A549 (cell line): ENCODE measurements at regions not wholly inside any gene's neighbourhood (a gene's known extent, or its start where the extent isn't known, plus 50 kb on each side); places are given as distances from the start of the nearest gene placed in this dataset.
A peak's percentile ranks its signal among the peaks of the same experiment; 100 is the strongest.

ENCODE experiments used
- ATAC-seq, 2 experiments: fragments of 200-7000 bp in 1 of 2; fragments of >200 bp in 1 of 2; cut with Nextera tagmentation in 1 of 2; cut with Tn5 transposase in 1 of 2; 3 replicates each; pipeline versions ENCODE4 v1.8.0 to v1.9.1; 2018 to 2020; ENCODE audit warnings: mild to moderate bottlenecking in 1 of 2, moderate library complexity in 1 of 2
- CTCF ChIA-PET: fragments of 300-600 bp; sonication (Branson Sonifier 250); formaldehyde crosslinking; extraction: SDS; loops from one replicate; lab custom pipeline; 2021; ENCODE audit warnings: antibody characterized with exemption, inconsistent platforms; lab: Yijun Ruan, JAX
- POLR2A ChIA-PET: fragments of 350-600 bp; formaldehyde crosslinking; extraction: SDS; loops from one replicate; lab custom pipeline; 2021; ENCODE audit warnings: antibody characterized with exemption, inconsistent platforms; lab: Yijun Ruan, JAX
- DNase-seq, 2 experiments: peaks; one replicate each; pipeline versions ENCODE4 v3.0.0 to v3.0.0-alpha.2; 2011 to 2016; ENCODE audit warnings: low read depth in 1 of 2, low spot score in 1 of 2
- FAIRE-seq: peaks from 2 replicates; lab custom pipeline; 2011; peaks lifted over from hg19 to GRCh38; lab: Jason Lieb, UNC
- H3K27ac ChIP-seq, 2 experiments: fragments of >200 bp; sonication (Bioruptor Twin); formaldehyde crosslinking; 3 replicates each; pipeline ENCODE4 v1.5.1; 2016 to 2017
- H3K4me1 ChIP-seq: fragments of >200 bp; sonication (Bioruptor Twin); formaldehyde crosslinking; 3 replicates; pipeline ENCODE4 v1.6.1; 2016
- H3K4me2 ChIP-seq: fragments of >200 bp; sonication (Bioruptor Twin); formaldehyde crosslinking; 3 replicates; pipeline ENCODE4 v1.6.1; 2016
- H3K4me3 ChIP-seq: fragments of >200 bp; sonication (Bioruptor Twin); formaldehyde crosslinking; 3 replicates; pipeline ENCODE4 v1.5.1; 2016
- H3K9me3 ChIP-seq: fragments of >200 bp; sonication (Bioruptor Twin); formaldehyde crosslinking; 3 replicates; pipeline ENCODE4 v1.6.1; 2016
- CHD2 ChIP-seq: fragments of 150-350 bp; IDR thresholded peaks from 2 replicates; pipeline ENCODE4 v1.6.1; 2014; ENCODE audit warnings: low read length; ENCODE audit not compliant: partially characterized antibody
- E2F6 ChIP-seq: IDR thresholded peaks from 2 replicates; pipeline ENCODE4 v1.6.1; 2012; ENCODE audit warnings: low read depth, borderline replicate concordance
- EHMT2 ChIP-seq: fragments of 200-600 bp; sonication (generic); IDR thresholded peaks from 2 replicates; pipeline ENCODE4 v1.6.1; 2016; ENCODE audit warnings: antibody characterized with exemption, low read depth, mild to moderate bottlenecking, moderate library complexity
- ESRRA ChIP-seq: fragments of 150-350 bp; IDR thresholded peaks from 2 replicates; pipeline ENCODE4 v1.6.1; 2014; ENCODE audit warnings: mild to moderate bottlenecking, low read length, borderline replicate concordance
- GATA3 ChIP-seq: IDR thresholded peaks from 2 replicates; pipeline ENCODE4 v1.6.1; 2012; ENCODE audit warnings: borderline replicate concordance
- HDAC2 ChIP-seq: fragments of 200-600 bp; sonication (generic); IDR thresholded peaks from 2 replicates; pipeline ENCODE4 v1.6.1; 2016
- HOXB5 ChIP-seq: fragments of 250-450 bp; sonication (Bioruptor Pico); IDR thresholded peaks from 2 replicates; pipeline ENCODE4 v1.5.0; 2020; ENCODE audit warnings: mild to moderate bottlenecking, moderate library complexity
- JUN ChIP-seq, 2 experiments: fragments of >200 bp; sonication (Bioruptor Twin); formaldehyde crosslinking; IDR thresholded peaks; 2 replicates in 1 of 2; 3 replicates in 1 of 2; pipeline ENCODE4 v1.6.1; 2016 to 2017
- JUNB ChIP-seq: fragments of >200 bp; sonication (Bioruptor Twin); formaldehyde crosslinking; IDR thresholded peaks from 2 replicates; pipeline ENCODE4 v1.6.1; 2016
- KDM5A ChIP-seq: fragments of 200-600 bp; sonication (generic); IDR thresholded peaks from 2 replicates; pipeline ENCODE4 v1.6.1; 2016; ENCODE audit warnings: antibody characterized with exemption, mild to moderate bottlenecking
- MAZ ChIP-seq: fragments of 150-350 bp; IDR thresholded peaks from 2 replicates; pipeline ENCODE4 v1.6.1; 2014; ENCODE audit warnings: antibody characterized with exemption, low read depth, low read length, borderline replicate concordance
- NFE2L2 ChIP-seq: fragments of 150-350 bp; conservative IDR thresholded peaks from 2 replicates; pipeline ENCODE4 v1.6.1; 2014; ENCODE audit warnings: low read length
- NR3C1 ChIP-seq: fragments of >200 bp; sonication (Bioruptor Twin); formaldehyde crosslinking; IDR thresholded peaks from 3 replicates; pipeline ENCODE4 v1.6.1; 2017
- SMC3 ChIP-seq: fragments of >200 bp; sonication (Bioruptor Twin); formaldehyde crosslinking; IDR thresholded peaks from 3 replicates; pipeline ENCODE4 v1.6.1; 2018; ENCODE audit warnings: inconsistent platforms
- SREBF2 ChIP-seq: fragments of 450-650 bp; IDR thresholded peaks from 2 replicates; pipeline ENCODE4 v1.6.1; 2014; ENCODE audit warnings: mild to moderate bottlenecking, moderate library complexity
- ZC3H11A ChIP-seq: fragments of 450-650 bp; IDR thresholded peaks from 2 replicates; pipeline ENCODE4 v1.6.1; 2014; ENCODE audit warnings: antibody characterized with exemption, mild to moderate bottlenecking
- ZFP36 ChIP-seq: fragments of 450-650 bp; IDR thresholded peaks from 2 replicates; pipeline ENCODE4 v1.6.1; 2014; ENCODE audit warnings: borderline replicate concordance; ENCODE audit not compliant: partially characterized antibody
- ZSCAN20 ChIP-seq: fragments of 250-450 bp; sonication (Bioruptor Pico); IDR thresholded peaks from 2 replicates; pipeline ENCODE4 v1.8.0; 2022; ENCODE audit warnings: mild to moderate bottlenecking, moderate library complexity
- WGBS: methylation state at CpG from one replicate; pipeline ENCODE4 v1.1.6; 2017; ENCODE audit errors: missing lambda C conversion rate; 5-methylcytosine and 5-hydroxymethylcytosine counted together
- TF ChIP-seq, protein P1 (sequence below): fragments of 150-350 bp; IDR thresholded peaks from 2 replicates; pipeline ENCODE4 v1.6.1; 2014; ENCODE audit warnings: low read depth, mild to moderate bottlenecking, low read length

- DNase-seq (peak in 1 of 2 experiments; percentile 38), FAIRE-seq (no peak)
- peak overlapping the region; percentile 79 for H3K4me3 ChIP-seq
- no peaks in the 10 kb centered on the region for H3K9me3 ChIP-seq
- peak overlapping the region; percentile 97 for H3K4me2 ChIP-seq
- peaks cover 29% of the 10 kb centered on the region for H3K4me1 ChIP-seq
- H3K27ac ChIP-seq = peak overlapping the region; percentile 92 to 94
- WGBS = 2% methylated on average over 55 of the region's 69 CpGs
- CTCF ChIA-PET = interaction anchor here (0.6 to 2.8 kb wide), 10 partner anchors 14 to 98 kb away, joined by 3 to 13 read pairs (median 4); no protein-coding TSS in a partner anchor
- TF ChIP-seq KDM5A (no peak), ZFP36 (no peak), E2F6 (no peak), MAZ (no peak), NFE2L2 (no peak), CHD2 (no peak), ZC3H11A (no peak)
- TF ChIP-seq, protein P1, sequence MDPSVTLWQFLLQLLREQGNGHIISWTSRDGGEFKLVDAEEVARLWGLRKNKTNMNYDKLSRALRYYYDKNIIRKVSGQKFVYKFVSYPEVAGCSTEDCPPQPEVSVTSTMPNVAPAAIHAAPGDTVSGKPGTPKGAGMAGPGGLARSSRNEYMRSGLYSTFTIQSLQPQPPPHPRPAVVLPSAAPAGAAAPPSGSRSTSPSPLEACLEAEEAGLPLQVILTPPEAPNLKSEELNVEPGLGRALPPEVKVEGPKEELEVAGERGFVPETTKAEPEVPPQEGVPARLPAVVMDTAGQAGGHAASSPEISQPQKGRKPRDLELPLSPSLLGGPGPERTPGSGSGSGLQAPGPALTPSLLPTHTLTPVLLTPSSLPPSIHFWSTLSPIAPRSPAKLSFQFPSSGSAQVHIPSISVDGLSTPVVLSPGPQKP = no peak
- TF ChIP-seq, all 56 proteins: peak for 0
- POLR2A ChIA-PET = interaction anchor here (0.5 to 2.1 kb wide), 7 partner anchors 21 to 345 kb away, joined by 3 to 7 read pairs (median 4); no protein-coding TSS in a partner anchor
- peak; percentile 21 to 48 for ATAC-seq
Observed at GRCh38 chr10:21172930-21173801, 276.1 kb upstream of the NEBL start.

DNA sequence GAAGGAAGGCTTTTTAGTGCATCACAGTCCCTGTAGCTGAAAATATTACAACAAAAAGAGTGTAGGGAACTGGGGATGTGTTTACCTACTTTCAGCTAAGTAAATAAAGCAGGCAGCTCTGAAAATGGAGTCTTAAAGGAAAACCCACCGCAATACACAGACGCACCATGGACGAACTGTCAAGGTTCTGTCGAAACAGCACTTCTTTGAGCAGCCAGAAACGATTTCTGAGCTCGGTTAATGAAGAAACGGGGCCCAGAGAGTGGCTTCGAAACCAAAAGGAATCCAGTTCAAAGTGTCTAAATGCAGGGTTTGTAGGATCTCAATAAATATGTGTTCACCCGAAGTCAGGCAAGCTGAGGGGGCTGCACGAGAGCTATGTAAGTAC, 275.4 kb upstream of the NEBL start:
- peaks cover 29% of the 10 kb centered on the region for H3K4me1 ChIP-seq
- peak overlapping the region; percentile 79 for H3K4me3 ChIP-seq
- no peak for TF ChIP-seq HOXB5 (CRISPR knock-in tag)
- no peak for TF ChIP-seq HDAC2
- no peak for TF ChIP-seq NFE2L2
- TF ChIP-seq ZFP36 = no peak
- TF ChIP-seq GATA3 = no peak
- TF ChIP-seq NR3C1 = no peak
- TF ChIP-seq JUNB = no peak
- TF ChIP-seq MAZ = no peak
- no peak for TF ChIP-seq ESRRA
- TF ChIP-seq ZSCAN20 (CRISPR knock-in tag) = no peak
- TF ChIP-seq SREBF2 = no peak
- peak overlapping the region; percentile 97 for H3K4me2 ChIP-seq
- CTCF ChIA-PET = interaction anchor here (0.6 to 2.8 kb wide), 14 partner anchors 8 to 820 kb away, joined by 3 to 13 read pairs (median 4); no protein-coding TSS in a partner anchor
- WGBS = 30% methylated on average over 10 of the region's 10 CpGs
- no peak for DNase-seq
- no peak for ATAC-seq
- POLR2A ChIA-PET = interaction anchor here (1.1 kb wide), 2 partner anchors 22 to 75 kb away, joined by 4 to 6 read pairs; no protein-coding TSS in a partner anchor
- H3K9me3 ChIP-seq = no peaks in the 10 kb centered on the region
- H3K27ac ChIP-seq = peak overlapping the region; percentile 92 to 94; a peak in 5 of 6 replicates
- peak; percentile 13 for FAIRE-seq

- POLR2A ChIA-PET = interaction anchor here (1.1 kb wide), 2 partner anchors 22 to 75 kb away, joined by 4 to 6 read pairs; no protein-coding TSS in a partner anchor
- H3K9me3 ChIP-seq = no peaks in the 10 kb centered on the region
- CTCF ChIA-PET = interaction anchor here (0.6 to 2.8 kb wide), 18 partner anchors 8 to 821 kb away, joined by 3 to 13 read pairs (median 3); no protein-coding TSS in a partner anchor
- DNase-seq (no peak), FAIRE-seq (no peak), ATAC-seq (no peak)
- H3K4me3 ChIP-seq = peak overlapping the region; percentile 79; the same call in 2 of the 3 replicates
- H3K27ac ChIP-seq = peak overlapping the region in 1 of 2 experiments; percentile 94; a peak in 3 of 6 replicates
- H3K4me2 ChIP-seq = peak overlapping the region; percentile 97
- WGBS = 94% methylated on average over 6 of the region's 6 CpGs
- no peak for TF ChIP-seq SMC3
- TF ChIP-seq EHMT2 = 0 out of 2 replicates have a peak, but pooled peaks have one; percentile 30
- TF ChIP-seq JUN (IDR thresholded peaks at IDR 0.05) = no peak
- H3K4me1 ChIP-seq = peaks cover 33% of the 10 kb centered on the region
Observed at GRCh38 chr10:21171936-21172541, 274.9 kb upstream of the NEBL start.
